ENCODE measurements at regions not wholly inside any gene's neighbourhood (a gene's known extent, or its start where the extent isn't known, plus 50 kb on each side); places are given as distances from the start of the nearest gene placed in this dataset.

- TF ChIP-seq CTCF (IDR thresholded peaks at IDR 0.05; ENCODE audit: low read depth, low read length), result no peak
- no peak for DNase-seq (ENCODE audit: extremely low read depth, low read depth)
Observed at GRCh38 chr4:33045334-33045733, 2325.2 kb downstream of the PCDH7 start.

GRCh38 chr4:33052241-33052640 lies 2332.1 kb downstream of the PCDH7 start:
- peak; percentile 48 for DNase-seq (ENCODE audit: extremely low read depth, low read depth)
- no peak for TF ChIP-seq CTCF (IDR thresholded peaks at IDR 0.05; ENCODE audit: low read depth, low read length)

- DNase-seq (ENCODE audit: extremely low read depth, low read depth), result no peak
- TF ChIP-seq CTCF (IDR thresholded peaks at IDR 0.05; ENCODE audit: low read depth, low read length), result no peak
Observed at GRCh38 chr4:33054161-33054560, 2334.0 kb downstream of the PCDH7 start.

GRCh38 chr4:33054656-33055196 lies 2334.6 kb downstream of the PCDH7 start:
- no peak for DNase-seq (ENCODE audit: extremely low read depth, low read depth)
- no peak for TF ChIP-seq CTCF (IDR thresholded peaks at IDR 0.05; ENCODE audit: low read depth, low read length)

GRCh38 chr4:33057736-33058135 lies 2337.6 kb downstream of the PCDH7 start:
- TF ChIP-seq CTCF (IDR thresholded peaks at IDR 0.05; ENCODE audit: low read depth, low read length), result no peak
- no peak for DNase-seq (ENCODE audit: extremely low read depth, low read depth)

- DNase-seq (ENCODE audit: extremely low read depth, low read depth), result no peak
- no peak for TF ChIP-seq CTCF (IDR thresholded peaks at IDR 0.05; ENCODE audit: low read depth, low read length)
Observed at GRCh38 chr4:33058998-33059397, 2338.8 kb downstream of the PCDH7 start.

GRCh38 chr4:33060674-33061542 lies 2340.7 kb downstream of the PCDH7 start:
- TF ChIP-seq CTCF (IDR thresholded peaks at IDR 0.05; ENCODE audit: low read depth, low read length), result peak; percentile 74
- no peak for DNase-seq (ENCODE audit: extremely low read depth, low read depth)
